ENCODE measurements at regions not wholly inside any gene's neighbourhood (a gene's known extent, or its start where the extent isn't known, plus 50 kb on each side); places are given as distances from the start of the nearest gene placed in this dataset.

GRCh38 chr20:7257692-7258466 lies 490.4 kb downstream of the BMP2 start:
- no peak for TF ChIP-seq ISL1 (CRISPR knock-in tag; IDR thresholded peaks at IDR 0.05)
- TF ChIP-seq BACH2 (CRISPR knock-in tag; IDR thresholded peaks at IDR 0.05; ENCODE audit: borderline replicate concordance) = no peak
- TF ChIP-seq TOX (CRISPR knock-in tag; IDR thresholded peaks at IDR 0.05; ENCODE audit: borderline replicate concordance) = no peak
- no peak for TF ChIP-seq PATZ1 (CRISPR knock-in tag; IDR thresholded peaks at IDR 0.05; ENCODE audit: borderline replicate concordance)
- no peak for TF ChIP-seq RARB (CRISPR knock-in tag; IDR thresholded peaks at IDR 0.05)

Data from SK-N-SH treated with all-trans-retinoic acid at 6 μM for 48 hours (cell line).